GM23248 (cell line): ENCODE measurements at regions not wholly inside any gene's neighbourhood (a gene's known extent, or its start where the extent isn't known, plus 50 kb on each side); places are given as distances from the start of the nearest gene placed in this dataset.

Source experiments
- EZH2 ChIP-seq: fragments of 200-600 bp; sonication (generic); IDR thresholded peaks from 2 replicates; pipeline ENCODE4 v1.6.1; 2018; ENCODE audit warnings: antibody characterized with exemption, mild to moderate bottlenecking; ENCODE audit not compliant: insufficient read depth, poor library complexity, severe bottlenecking
- EZH2phosphoT487 ChIP-seq: fragments of 200-600 bp; sonication (generic); IDR thresholded peaks from 2 replicates; pipeline ENCODE4 v1.6.1; 2018; ENCODE audit warnings: antibody characterized with exemption, moderate library complexity, mild to moderate bottlenecking, low read depth; ENCODE audit not compliant: insufficient read depth

- TF ChIP-seq EZH2 (no peak), EZH2phosphoT487 (no peak)
Measured at GRCh38 chr6:67248077-67248476, 1387.0 kb upstream of the ADGRB3 start.
